Fibroblast of skin of scalp (primary cell): ENCODE measurements at regions not wholly inside any gene's neighbourhood (a gene's known extent, or its start where the extent isn't known, plus 50 kb on each side); places are given as distances from the start of the nearest gene placed in this dataset.
"Not testable (repeated sequence)": the region's sequence is repeated elsewhere in the genome, so short reads cannot be mapped to it uniquely, and the experiment has no call there.

Experiments
- DNase-seq: peaks from one replicate; pipeline ENCODE4 v3.0.0-alpha.2; 2013

DNA sequence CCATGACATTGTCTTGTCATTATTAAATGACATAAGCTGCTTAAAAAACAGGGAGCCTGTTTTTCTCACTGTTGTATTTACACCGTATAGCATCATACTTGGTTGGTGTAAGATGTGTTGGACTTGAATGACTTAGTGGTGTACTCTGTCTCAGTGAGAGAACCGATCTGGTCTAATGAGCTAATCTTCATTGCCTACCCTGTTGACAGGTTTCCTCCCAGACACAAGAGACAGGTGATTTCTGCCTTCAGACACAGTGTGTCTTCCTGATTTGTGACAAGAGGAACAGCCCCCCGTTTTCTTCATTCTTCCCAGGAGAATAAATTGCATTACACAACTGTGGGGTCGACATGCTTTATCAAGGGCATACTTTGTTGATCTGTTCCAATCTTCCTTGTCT, 137.2 kb upstream of the ID4 start:
- no peak for DNase-seq

DNA sequence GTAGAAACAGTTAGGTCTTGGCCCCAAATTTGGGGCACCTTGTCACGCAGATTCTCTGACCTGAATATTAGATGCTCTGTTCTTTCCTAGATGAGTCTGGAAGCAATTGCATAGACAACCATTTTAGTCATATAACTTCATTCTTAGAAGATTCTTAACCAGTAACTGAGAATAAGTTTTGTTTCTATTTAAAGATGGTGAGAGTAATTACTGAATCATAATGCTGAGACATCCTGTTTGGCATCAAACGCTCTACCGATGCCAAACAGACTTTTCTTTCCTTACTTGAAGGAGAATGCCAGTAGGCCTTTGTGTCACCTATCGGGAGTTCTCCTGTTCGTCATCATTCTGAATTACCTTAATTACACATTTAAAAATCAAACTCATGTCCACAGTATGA, 131.6 kb upstream of the ID4 start:
- no peak for DNase-seq

DNA sequence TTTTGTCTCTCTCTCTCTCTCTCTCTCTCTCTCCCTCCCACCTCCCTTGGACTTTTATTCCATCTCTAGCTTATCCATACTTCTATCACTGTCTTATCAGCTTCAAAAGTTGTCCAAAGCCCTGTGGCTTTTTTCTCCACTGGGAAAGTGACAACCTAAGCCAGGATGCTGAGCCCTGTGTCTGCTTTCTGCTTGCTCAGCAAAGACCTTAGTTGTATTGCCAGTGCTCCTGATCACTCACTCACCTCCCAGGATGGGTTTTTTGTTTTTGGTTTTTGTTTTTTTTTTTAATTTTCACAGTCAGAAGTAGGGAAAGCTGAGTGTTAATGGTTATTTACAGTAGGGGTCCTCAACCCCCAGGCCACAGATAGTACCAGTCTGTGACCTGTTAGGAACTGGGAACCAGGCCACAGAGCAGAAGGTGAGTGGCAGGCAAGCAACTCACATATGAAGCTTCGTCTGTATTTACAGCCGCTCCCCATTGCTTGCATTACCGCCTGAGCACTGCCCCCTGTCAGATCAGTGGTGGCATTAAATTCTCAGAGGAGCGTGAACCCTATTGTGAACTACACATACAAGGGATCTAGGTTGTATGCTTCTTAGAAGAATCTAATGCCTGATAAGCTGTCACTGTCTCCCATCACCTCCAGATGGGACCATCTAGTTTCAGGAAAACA, 125.0 kb upstream of the ID4 start:
- no peak for DNase-seq

DNA sequence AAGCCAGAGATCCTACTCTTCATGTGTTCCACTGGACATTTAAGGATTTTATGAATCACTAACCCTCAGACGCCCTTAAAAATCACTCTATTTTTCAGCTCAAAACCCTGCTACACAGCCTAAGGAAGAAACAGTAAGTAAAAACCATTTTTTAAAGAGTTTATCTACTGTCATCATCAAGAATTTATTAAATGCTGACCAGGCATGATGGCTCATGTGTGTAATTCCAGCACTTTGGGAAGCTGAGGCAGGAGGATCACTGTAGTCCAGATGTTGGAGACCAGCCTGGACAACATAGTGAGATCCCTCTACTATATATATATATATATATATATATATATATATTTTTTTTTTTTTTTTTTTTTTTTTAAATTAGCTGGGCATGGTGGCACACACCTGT, 124.2 kb upstream of the ID4 start:
- DNase-seq = no peak

DNA sequence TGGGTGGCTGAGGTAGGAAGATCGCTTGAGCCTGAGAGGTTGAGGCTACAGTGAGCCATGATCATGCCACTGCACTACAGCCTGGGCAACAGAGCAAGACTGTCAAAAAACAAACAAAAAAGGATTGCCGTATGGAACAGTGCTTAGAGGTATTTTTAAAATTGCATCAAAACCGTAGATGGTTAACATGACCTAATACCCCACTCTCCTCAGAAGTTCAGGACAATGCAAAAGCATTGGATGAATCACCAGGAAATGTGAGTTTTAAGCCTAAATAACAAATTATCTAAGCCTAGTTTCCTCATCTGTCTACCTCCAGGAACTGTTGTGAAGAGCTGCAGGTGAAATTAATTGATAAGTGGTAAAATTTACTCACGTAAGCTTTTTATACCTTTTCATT, 123.8 kb upstream of the ID4 start:
- DNase-seq = no peak

DNA sequence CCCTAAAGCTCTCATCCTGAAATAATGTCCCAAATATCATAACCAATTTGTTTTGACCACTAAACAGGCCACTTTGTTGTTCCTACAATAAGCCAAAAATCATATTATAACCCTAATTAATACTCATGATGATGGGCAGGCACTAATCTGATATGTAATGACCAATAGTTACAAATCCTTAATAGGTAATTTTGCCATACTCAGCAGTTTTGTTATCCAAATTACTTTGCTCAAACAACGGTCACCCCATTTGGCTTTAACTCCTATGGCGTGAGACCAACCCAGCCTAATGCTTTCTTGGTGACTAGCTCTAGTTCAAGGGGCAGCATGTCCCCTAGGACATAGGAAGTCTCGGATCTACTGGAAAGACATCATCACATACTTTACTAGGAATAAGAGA, 123.2 kb upstream of the ID4 start:
- DNase-seq = peak; percentile 30

DNA sequence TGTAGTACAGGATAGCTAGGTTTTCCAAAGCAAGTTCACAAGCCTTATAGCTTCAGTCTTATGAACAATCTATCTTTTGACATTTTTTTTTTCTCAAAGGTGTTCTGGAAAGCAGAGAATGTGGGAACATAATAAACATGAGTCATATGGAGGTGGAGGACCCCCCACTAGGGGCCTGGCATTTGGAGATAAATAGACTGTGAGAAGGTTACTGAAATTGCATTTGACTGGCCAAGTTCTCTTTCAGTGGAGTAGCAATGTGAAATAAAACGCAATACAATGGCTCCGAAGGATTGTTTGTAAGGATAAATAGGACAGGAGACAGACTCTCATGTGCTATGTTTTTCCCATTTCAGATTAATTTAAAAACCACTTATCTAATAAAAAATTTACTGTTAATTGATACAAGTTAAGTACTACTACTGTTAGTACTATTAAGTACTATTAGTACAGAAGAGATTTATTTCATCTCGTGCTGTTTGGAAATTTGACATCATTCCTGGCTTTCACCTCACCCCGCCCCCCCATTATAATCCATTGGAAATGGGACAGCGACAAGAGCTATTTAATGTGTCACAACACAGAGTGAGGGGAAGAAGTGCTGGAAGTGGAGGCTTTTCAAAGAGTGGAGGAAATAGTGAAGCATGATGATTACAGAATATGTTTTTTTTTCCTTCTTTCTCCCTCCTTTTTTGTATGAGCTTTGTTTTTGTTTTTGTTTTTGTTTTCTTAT, 122.6 kb upstream of the ID4 start:
- no peak for DNase-seq

DNA sequence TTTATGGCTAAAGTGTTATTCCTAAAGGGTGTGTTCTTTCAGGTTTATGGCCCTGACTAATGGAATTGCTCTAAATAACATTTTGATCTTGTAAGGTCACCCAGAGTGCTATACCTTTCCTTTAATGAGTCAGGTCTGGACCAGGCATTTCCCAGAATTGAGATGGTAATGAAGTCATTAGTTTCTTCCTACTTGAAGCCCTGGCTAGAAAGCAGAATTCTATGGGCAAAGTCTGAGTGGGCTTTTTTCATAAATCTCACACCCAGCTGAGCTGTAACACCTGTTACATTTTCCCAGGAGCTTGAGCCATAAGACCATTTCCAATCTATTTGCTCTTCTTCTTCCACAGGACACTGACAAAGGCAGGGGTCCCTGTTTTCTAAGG, 122.0 kb upstream of the ID4 start:
- DNase-seq = no peak

DNA sequence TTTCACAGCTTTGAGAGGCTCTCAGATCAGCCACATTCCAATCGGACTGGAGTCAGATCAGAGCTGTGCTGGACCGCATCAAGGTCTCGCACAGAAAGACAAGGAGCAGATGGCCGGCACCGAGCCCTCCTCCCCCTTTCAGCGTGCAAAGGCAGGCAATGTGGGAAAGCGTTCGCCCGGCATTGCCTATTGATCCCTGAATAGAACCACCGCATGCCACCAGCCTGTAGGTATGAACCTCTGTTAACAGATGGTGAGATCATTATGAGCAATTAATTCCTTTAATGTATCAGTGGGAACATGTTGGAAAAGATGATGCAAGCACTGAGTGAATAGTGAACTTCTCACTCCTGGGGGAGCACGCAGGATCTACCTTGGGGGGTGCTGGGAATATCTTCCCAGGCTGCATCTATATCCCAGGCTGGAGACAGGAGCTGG, 117.5 kb upstream of the ID4 start:
- peak; percentile 78 for DNase-seq

DNA sequence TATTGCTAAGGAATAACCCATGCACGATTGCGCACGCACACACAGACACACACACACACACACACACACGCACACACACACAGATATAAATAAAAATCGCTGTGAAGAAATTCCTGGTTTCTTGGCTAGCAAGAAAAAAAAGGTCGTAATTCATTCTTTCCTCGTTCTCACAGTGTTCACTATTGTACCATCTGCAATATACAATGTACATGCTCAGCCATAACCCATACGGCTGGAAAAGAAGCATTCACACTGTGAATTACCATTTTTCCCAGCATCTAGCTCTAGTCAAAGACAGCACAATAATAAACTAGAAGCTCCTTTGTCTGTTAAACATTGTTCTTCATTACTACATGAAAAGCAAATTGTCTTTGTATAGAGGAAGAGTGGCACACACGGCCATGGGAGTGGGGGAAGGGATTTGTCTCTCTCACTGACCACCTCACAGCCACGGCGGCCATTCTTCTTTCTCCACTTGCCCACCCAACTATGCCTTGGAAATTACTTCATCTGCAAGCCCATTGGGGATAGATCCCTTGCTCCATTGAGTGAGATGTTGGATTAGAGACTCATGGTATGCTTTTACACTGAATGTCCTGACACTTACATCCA, 115.3 kb upstream of the ID4 start:
- DNase-seq = no peak

DNA sequence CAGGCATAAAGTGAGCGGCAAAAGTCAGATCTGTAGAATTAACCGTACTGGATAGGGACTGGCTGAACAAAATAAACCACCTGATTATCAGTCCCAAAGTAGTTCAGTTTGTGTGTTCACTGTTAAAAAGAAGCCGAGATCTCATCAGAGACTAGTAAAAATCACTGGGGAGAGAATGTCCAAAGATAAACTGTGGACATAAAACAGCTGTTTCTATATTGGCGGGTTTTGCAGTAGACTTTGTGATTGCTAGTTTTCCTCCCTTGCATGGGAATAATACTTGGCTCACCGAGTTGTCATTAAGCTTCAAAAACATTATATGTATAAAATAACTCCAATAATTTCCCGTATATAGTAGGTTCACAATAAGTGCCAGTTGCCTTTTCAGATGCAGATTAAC, 114.2 kb upstream of the ID4 start:
- no peak for DNase-seq

DNA sequence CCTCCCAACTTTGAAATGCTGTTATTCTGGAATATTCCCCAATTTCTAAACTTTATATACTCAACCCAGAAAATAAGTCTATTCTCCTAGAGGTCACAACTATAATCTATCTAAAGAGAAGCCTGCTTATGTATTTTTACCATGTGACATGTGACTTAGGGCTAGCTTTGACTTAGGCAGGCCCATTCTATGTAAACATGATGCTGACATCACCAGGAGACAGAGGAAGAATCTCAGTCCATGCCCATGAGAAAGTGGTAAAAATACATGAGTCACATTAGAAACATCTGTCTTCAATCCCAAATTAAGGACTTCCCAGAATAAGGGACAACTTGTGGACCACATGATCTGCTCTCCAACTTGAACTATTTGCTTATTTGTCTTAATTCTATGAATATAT, 113.6 kb upstream of the ID4 start:
- DNase-seq = peak; percentile 92

DNA sequence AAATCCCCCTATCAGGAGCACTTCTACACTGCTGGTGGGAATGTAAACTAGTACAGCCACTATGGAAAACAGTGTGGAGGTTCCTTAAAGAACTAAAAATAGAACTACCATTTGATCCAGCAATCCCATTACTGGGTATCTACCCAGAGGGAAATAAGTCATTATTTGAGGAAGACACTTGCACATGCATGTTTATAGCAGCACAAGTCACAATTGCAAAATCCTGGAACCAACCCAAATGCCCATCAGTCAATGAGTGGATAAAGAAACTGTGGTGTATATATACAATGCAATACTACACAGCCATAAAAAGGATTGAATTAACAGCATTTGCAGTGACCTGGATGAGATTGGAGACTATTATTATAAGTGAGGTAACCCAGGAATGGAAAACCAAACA, 111.7 kb upstream of the ID4 start:
- not testable (repeated sequence) for DNase-seq

DNA sequence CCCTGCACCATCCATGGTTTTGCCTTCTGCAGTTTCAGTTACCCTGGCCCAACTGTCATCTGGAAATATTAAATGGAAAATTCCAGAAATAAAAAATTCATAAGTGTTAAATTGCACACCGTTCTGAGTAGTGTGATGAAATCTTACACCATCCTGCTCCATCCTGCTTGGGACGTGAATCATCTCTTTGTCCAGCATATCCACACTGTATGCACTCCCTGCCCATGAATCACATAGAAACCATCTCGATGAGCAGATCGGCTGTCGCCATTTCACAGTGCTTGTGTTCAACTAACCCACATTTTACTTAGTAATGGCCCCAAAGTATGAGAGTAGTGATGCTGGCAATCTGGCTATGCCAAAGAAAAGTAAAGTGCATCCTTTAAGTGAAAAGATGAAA, 105.9 kb upstream of the ID4 start:
- peak; percentile 97 for DNase-seq

DNA sequence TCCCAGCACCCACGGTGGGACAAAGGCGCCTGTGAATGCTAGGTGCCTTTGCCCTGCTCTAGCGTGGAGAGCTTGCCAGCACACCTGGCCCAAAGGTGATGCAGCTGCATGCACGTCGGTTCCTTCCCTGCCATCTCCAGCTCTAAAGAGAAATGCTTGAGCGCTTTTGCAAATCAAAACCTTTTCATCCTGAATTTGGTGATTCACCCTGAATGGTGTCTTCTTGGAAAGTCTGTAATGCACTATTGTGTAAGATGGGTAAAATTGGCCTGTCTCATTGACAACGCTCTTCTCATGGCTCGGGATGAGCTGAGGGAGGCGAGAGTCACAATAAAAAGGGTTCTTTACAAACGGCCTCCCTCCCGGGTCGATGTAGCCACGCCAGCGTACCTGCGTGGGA, 103.1 kb upstream of the ID4 start:
- DNase-seq = no peak

DNA sequence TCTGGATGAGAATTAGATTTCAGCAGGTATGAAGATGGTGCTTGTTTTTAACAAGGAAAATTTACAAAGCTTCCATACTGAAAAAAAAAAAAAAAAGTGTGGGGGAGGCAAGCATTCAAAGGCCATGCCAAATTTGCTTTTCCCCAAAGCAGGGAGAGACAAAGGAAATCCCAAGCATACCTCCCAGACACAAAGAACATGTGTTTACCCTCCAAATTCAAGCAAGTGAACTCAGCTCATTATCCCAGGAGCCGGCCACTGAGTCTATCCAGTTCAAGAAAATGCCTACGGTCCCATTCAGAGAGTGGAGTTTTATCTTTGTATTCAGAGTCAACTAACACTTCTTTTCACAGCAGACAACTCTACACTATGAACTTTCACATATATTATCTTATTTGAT, 102.7 kb upstream of the ID4 start:
- peak; percentile 32 for DNase-seq

DNA sequence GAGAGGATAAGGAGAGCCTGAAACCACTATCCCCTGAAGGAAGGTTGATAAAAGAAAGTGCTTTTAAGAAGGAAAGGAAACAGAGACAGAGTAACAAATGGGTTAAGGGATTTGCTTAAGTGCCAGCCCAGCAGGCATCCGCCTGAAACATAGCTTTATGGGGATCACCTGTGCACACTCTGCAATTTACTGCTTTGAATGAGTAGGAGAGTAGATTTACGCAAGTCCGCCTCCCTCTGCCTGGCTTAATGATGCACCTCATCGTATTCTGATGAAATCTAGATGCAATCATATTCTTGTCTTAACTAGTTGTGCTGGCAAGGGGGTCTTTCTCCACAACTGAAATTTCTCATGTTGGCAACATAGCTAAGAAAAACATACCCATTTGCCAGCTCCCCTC, 101.1 kb upstream of the ID4 start:
- peak; percentile 45 for DNase-seq

DNA sequence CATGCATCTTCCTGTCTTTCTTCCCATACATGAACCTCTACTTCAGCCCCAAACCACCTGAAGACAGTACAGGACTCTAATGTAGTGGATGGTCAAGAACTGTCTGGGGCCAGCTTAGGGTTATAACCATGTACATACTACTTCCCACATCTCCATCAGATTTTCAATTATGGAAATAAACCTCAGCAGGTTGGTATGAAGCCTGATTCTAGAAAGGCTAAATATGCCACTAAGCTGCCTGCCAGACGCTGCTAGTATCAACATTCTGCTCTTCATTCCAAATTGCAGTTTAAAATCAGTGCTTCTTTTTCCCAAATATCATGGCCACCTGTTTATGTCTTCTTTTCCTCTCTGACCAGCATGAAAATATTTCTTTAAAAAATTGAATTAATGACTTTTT, 99.2 kb upstream of the ID4 start:
- DNase-seq = no peak

DNA sequence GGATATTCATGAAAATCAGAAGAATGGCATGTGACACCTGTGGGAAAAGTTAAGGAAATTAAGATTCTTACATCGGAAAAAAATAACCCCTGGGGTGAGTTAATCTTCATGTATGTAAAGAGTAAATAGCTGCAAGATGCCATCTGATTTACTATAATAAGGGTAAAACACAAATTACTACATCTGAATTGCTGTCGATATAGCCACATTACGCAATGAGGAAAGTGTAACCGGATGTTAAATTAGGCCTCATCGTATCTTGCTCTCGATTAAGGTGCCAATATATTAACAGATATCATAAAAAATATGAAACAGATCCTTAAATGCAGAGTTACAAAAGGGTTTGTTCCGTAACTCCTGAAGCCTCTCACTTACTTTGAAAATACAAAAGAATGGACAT, 87.4 kb upstream of the ID4 start:
- no peak for DNase-seq

DNA sequence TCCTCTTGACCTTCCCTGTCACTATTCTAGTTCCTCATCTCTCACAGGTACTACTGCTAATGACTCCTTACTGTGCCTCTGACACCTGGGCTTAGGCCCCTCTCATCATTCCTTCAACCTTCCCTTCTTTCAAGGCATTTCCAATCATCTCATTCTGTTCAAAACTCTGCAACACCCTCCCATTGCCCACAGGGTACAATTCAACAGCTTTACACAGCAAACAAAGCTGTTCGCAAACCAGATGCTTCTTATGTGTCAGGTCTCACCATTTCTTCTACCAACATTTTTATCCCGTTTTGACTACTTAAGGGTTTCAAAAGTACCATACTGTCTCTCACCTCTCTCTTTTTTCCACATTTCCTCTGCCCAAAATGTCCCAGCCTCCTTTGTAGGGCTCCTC, 84.4 kb upstream of the ID4 start:
- no peak for DNase-seq

DNA sequence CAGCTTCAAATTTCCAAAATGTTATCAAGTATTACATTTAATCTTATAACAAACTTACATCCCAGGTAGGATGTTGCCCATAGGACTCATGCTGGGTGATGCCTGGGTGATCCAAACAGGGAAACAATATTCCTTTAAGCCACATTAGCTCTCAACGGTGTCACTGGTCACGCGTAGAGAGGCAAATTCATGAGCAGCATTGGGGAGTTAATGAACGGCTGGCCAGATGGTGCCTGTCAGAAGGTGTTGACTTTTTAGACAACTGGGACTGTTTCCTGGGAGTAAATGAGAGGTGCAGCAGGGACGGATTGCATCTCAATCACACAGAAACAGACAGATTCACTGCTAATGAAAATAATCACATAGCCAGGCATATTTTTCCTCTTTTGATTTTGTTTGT, 83.3 kb upstream of the ID4 start:
- no peak for DNase-seq

DNA sequence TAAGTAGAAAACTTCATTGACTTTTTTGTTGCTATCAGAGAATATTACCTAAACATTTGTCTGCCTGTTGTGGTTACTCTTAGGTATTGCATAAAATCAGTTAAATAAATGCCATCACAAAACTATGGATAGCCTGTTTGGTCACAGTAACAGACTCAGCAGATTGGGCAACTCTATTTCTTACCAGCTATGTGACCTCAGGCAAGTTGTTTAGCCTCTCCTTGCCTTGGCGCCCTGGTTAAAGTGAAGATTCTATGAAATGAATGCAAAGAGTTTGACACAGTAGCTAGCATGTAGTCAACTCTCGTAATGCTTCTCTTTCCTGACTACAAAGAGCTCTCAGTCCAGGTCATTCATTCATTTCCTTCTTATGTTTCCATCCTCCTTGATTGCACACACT, 82.5 kb upstream of the ID4 start:
- DNase-seq = no peak

DNA sequence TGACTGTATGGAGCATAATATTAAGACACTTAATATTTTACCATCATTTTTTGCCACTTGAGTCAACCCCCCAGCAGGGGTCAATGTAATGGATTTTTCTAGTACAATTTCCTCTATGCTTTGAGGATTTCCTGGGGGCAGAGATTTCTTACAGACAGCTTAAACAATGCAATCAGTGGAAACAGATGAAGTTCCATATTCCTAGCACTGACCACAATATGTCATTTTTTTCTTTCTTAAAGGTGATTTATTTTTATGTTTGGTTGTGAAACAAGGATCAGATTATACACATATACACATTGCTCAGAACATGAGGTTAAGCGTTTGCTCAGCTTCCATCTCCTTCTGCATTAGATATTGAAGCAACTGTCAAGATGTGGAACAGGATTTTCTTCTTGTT, 82.0 kb upstream of the ID4 start:
- peak; percentile 59 for DNase-seq

DNA sequence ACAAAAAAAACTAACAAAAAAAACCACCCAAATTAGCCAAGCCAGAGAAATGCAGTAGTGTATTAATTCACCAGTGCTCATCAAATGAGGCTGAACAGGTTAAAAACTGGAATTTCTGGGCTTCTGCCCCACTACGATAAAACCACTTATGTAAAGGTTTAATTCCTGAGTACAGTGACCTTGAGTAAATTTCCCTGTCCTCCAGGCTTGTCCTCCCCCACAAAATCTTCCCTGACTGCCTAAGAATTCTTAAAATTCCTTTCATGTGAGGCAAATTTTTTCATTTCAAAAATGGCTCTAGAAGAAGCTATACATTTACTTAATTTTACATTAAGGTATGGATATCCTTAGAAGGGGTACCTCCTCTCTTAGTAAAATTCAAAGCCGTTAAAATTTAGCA, 80.1 kb upstream of the ID4 start:
- peak; percentile 79 for DNase-seq
